ENCODE measurements at regions not wholly inside any gene's neighbourhood (a gene's known extent, or its start where the extent isn't known, plus 50 kb on each side); places are given as distances from the start of the nearest gene placed in this dataset.

DNA sequence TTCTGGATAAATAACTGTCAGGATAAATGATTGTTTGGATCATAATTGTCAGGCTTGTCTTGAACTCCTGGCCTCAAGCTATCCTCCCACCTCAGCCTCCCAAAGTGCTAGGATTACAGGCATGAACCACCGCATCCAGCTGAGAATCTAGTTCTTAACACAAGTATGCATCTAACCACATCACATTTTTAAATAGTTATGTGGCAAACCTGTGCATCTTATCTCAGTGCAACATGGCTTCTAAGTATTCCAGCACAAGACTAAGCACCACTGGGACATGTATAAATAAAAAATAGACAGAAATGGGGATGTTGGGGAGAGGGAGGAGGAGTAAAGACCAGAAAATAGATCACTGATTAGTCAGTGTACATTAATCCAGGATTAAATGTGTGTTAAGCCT is 74.7 kb upstream of the TBL1X start (continued):
- TF ChIP-seq, protein P1, sequence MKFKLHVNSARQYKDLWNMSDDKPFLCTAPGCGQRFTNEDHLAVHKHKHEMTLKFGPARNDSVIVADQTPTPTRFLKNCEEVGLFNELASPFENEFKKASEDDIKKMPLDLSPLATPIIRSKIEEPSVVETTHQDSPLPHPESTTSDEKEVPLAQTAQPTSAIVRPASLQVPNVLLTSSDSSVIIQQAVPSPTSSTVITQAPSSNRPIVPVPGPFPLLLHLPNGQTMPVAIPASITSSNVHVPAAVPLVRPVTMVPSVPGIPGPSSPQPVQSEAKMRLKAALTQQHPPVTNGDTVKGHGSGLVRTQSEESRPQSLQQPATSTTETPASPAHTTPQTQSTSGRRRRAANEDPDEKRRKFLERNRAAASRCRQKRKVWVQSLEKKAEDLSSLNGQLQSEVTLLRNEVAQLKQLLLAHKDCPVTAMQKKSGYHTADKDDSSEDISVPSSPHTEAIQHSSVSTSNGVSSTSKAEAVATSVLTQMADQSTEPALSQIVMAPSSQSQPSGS (IDR thresholded peaks at IDR 0.05; ENCODE audit: low read length): no peak
- TF ChIP-seq EP300 (IDR thresholded peaks at IDR 0.05; ENCODE audit: borderline replicate concordance in 1 of 2, low read depth in 2 of 2, low read length in 2 of 2) (no peak), ZNF274 (IDR thresholded peaks at IDR 0.05; ENCODE audit: borderline replicate concordance, extremely low read depth, low read length) (no peak)
